B cell (primary cell): ENCODE measurements at regions not wholly inside any gene's neighbourhood (a gene's known extent, or its start where the extent isn't known, plus 50 kb on each side); places are given as distances from the start of the nearest gene placed in this dataset.

ENCODE experiments used
- ATAC-seq: fragments of 200-7000 bp; cut with Tn5 transposase; one replicate; pipeline ENCODE4 v1.10.0; 2021; ENCODE audit warnings: low read depth, mild to moderate bottlenecking, moderate number of reproducible peaks, moderate library complexity
- CTCF ChIA-PET: fragments of 350-600 bp; sonication (Branson Sonifier 250); formaldehyde crosslinking; loops from one replicate; lab custom pipeline; 2021; ENCODE audit warnings: antibody characterized with exemption, inconsistent platforms; lab: Charles Lee
- POLR2A ChIA-PET: fragments of 350-600 bp; sonication (Branson Sonifier 250); formaldehyde crosslinking; loops from one replicate; lab custom pipeline; 2021; ENCODE audit warnings: antibody characterized with exemption; lab: Charles Lee
- DNase-seq: peaks from one replicate; pipeline ENCODE4 v3.0.0; 2013
- H2AFZ ChIP-seq: 2 replicates; pipeline ENCODE4 v1.6.1; 2012; ENCODE audit warnings: mild to moderate bottlenecking, low read depth, low read length; ENCODE audit not compliant: insufficient read depth, poor library complexity, severe bottlenecking
- H3K27ac ChIP-seq, 2 donors: 1 replicate in 1 of 2; 2 replicates in 1 of 2; pipeline ENCODE4 v1.5.1; 2012 to 2013; ENCODE audit warnings: low read length in 2 of 2, mild to moderate bottlenecking in 2 of 2, moderate library complexity in 1 of 2
- H3K27me3 ChIP-seq, 4 experiments: fragments of 200-600 bp in 1 of 4; sonication (generic) in 1 of 4; replicated peaks in 1 of 4; 1 replicate in 2 of 4; 2 replicates in 2 of 4; pipeline versions ENCODE4 v1.6.1 to v1.7.0; 2013 to 2016; ENCODE audit warnings: low read length in 3 of 4, mild to moderate bottlenecking in 2 of 4, mixed read lengths in 1 of 4, moderate library complexity in 1 of 4; ENCODE audit not compliant: insufficient read depth in 4 of 4, control insufficient read depth in 3 of 4; ENCODE audit errors: control extremely low read depth in 1 of 4
- H3K36me3 ChIP-seq, 2 experiments: replicated peaks in 1 of 2; 1 replicate in 1 of 2; 2 replicates in 1 of 2; pipeline versions ENCODE4 v1.6.1 to v1.7.1; 2013; ENCODE audit warnings: low read length in 1 of 2; ENCODE audit not compliant: insufficient read depth in 2 of 2, control insufficient read depth in 1 of 2; ENCODE audit errors: control extremely low read depth in 1 of 2, extremely low read depth in 1 of 2
- H3K4me1 ChIP-seq, 2 donors: fragments of 200-600 bp in 1 of 2; sonication (generic) in 1 of 2; 1 replicate in 1 of 2; 2 replicates in 1 of 2; pipeline versions ENCODE4 v1.5.1 to v1.6.1; 2013 to 2017; ENCODE audit warnings: low read length in 2 of 2; ENCODE audit not compliant: control insufficient read depth in 2 of 2, insufficient read depth in 2 of 2
- H3K4me2 ChIP-seq: replicated peaks from 2 replicates; pipeline ENCODE3; 2012; ENCODE audit warnings: mild to moderate bottlenecking, low read depth, low read length; ENCODE audit not compliant: poor library complexity, severe bottlenecking
- H3K4me3 ChIP-seq, 5 experiments: fragments of 200-600 bp in 1 of 5; sonication (generic) in 1 of 5; 1 replicate in 3 of 5; 2 replicates in 2 of 5; pipeline versions ENCODE4 v1.5.1 to v1.7.0; 2011 to 2016; ENCODE audit warnings: low read length in 4 of 5, mild to moderate bottlenecking in 4 of 5, low read depth in 2 of 5, control low read depth in 1 of 5, moderate library complexity in 1 of 5; ENCODE audit not compliant: insufficient read depth in 1 of 5; ENCODE audit errors: control extremely low read depth in 1 of 5, extremely low read depth in 1 of 5
- H3K79me2 ChIP-seq: fragments of 200-600 bp; sonication (generic); one replicate; pipeline ENCODE4 v1.6.0; 2016; ENCODE audit warnings: low read length; ENCODE audit not compliant: control insufficient read depth, insufficient read depth
- H3K9ac ChIP-seq: fragments of 200-600 bp; sonication (generic); 2 replicates; pipeline ENCODE4 v1.6.1; 2017; ENCODE audit warnings: mild to moderate bottlenecking, low read length, moderate library complexity
- H3K9me3 ChIP-seq, 3 donors: one replicate each; pipeline versions ENCODE4 v1.6.1 to v1.7.1; 2013; ENCODE audit warnings: low read length in 2 of 3; ENCODE audit not compliant: control insufficient read depth in 2 of 3, insufficient read depth in 1 of 3; ENCODE audit errors: control extremely low read depth in 1 of 3
- H4K20me1 ChIP-seq: 2 replicates; pipeline ENCODE4 v1.6.0; 2012; ENCODE audit warnings: mild to moderate bottlenecking, low read length; ENCODE audit not compliant: insufficient read depth, control insufficient read depth, poor library complexity, severe bottlenecking
- H3K27ac Mint-ChIP-seq: one replicate; pipeline ENCODE4 v1.8.0; 2021; ENCODE audit warnings: mixed read lengths
- H3K27me3 Mint-ChIP-seq: one replicate; pipeline ENCODE4 v1.8.0; 2021; ENCODE audit warnings: mixed read lengths
- H3K4me1 Mint-ChIP-seq: one replicate; pipeline ENCODE4 v1.8.0; 2021; ENCODE audit warnings: mixed read lengths
- H3K4me3 Mint-ChIP-seq: one replicate; pipeline ENCODE4 v1.8.0; 2021; ENCODE audit warnings: mixed read lengths
- H3K9me3 Mint-ChIP-seq: one replicate; pipeline ENCODE4 v1.8.0; 2022; ENCODE audit warnings: mixed read lengths; ENCODE audit not compliant: insufficient read depth
- CTCF ChIP-seq: fragments of 200-600 bp; IDR thresholded peaks from one replicate; pipeline ENCODE4 v1.8.0; 2022; ENCODE audit warnings: antibody characterized with exemption, mild to moderate bottlenecking
- EZH2 ChIP-seq: IDR thresholded peaks from 2 replicates; pipeline ENCODE4 v1.6.1; 2012; ENCODE audit warnings: borderline replicate concordance, low read depth, mild to moderate bottlenecking, moderate library complexity, low read length; ENCODE audit not compliant: insufficient read depth, poor library complexity, severe bottlenecking
- WGBS: methylation state at CpG from one replicate; pipeline ENCODE4 v1.1.5; 2013; ENCODE audit warnings: missing lambda C conversion rate; ENCODE audit not compliant: insufficient coverage; 5-methylcytosine and 5-hydroxymethylcytosine counted together
- intact Hi-C: fragments of 100-400 bp; cut with micrococcal nuclease; formaldehyde crosslinking; loops from one replicate; pipeline ENCODE4 v1.10.0; 2022

GRCh38 chr2:180872255-180872654 lies 108.2 kb upstream of the UBE2E3 start:
- H3K9ac ChIP-seq, result no peak overlapping the region
- H3K27ac ChIP-seq, result no peak overlapping the region
- H3K27me3 ChIP-seq, result no peaks in the 10 kb centered on the region
- Mint-ChIP-seq H3K27ac (no peak overlapping the region), H3K9me3 (peaks cover 3% of the 10 kb centered on the region), H3K4me1 (no peaks in the 10 kb centered on the region), H3K4me3 (no peak overlapping the region), H3K27me3 (peaks cover 11% of the 10 kb centered on the region)
- no peaks in the 10 kb centered on the region for H4K20me1 ChIP-seq
- no peaks in the 10 kb centered on the region for H3K36me3 ChIP-seq
- H3K4me1 ChIP-seq, result no peaks in the 10 kb centered on the region
- TF ChIP-seq CTCF, result no peak
- TF ChIP-seq EZH2, result no peak
- H3K79me2 ChIP-seq, result no peaks in the 10 kb centered on the region
- no peak for DNase-seq
- ChIA-PET POLR2A (no interaction called here), CTCF (interaction anchor here (1.3 kb wide), 1 partner anchor 749 kb away, joined by 3 read pairs; no protein-coding TSS in a partner anchor)
- no peak overlapping the region for H3K4me2 ChIP-seq
- no CpG with 5 or more reads among the region's 1 CpG for WGBS
- H2AFZ ChIP-seq, result no peak overlapping the region
- H3K4me3 ChIP-seq, result no peak overlapping the region
- H3K9me3 ChIP-seq, result peaks cover 0 to 6% (median 0%) of the 10 kb centered on the region in 3 donors
- intact Hi-C loops, result no loop called here
- no peak for ATAC-seq

GRCh38 chr2:180871649-180872048 lies 108.8 kb upstream of the UBE2E3 start:
- 63% methylated on average over 3 of the region's 4 CpGs for WGBS
- no peaks in the 10 kb centered on the region for H3K27me3 ChIP-seq
- intact Hi-C loops, result no loop called here
- no peaks in the 10 kb centered on the region for H4K20me1 ChIP-seq
- POLR2A ChIA-PET, result no interaction called here
- Mint-ChIP-seq H3K4me3 (no peak overlapping the region), H3K9me3 (no peaks in the 10 kb centered on the region), H3K27ac (no peak overlapping the region), H3K4me1 (no peaks in the 10 kb centered on the region), H3K27me3 (peaks cover 8% of the 10 kb centered on the region)
- no peak for TF ChIP-seq CTCF
- no peak for TF ChIP-seq EZH2
- no peaks in the 10 kb centered on the region for H3K36me3 ChIP-seq
- H3K27ac ChIP-seq, result no peak overlapping the region
- no peak for ATAC-seq
- H3K4me2 ChIP-seq, result no peak overlapping the region
- CTCF ChIA-PET, result interaction anchor here (1.3 kb wide), 1 partner anchor 748 kb away, joined by 3 read pairs; no protein-coding TSS in a partner anchor
- H3K79me2 ChIP-seq, result no peaks in the 10 kb centered on the region
- H2AFZ ChIP-seq, result no peak overlapping the region
- no peak overlapping the region for H3K4me3 ChIP-seq
- H3K4me1 ChIP-seq, result no peaks in the 10 kb centered on the region
- no peak for DNase-seq
- peaks cover 0 to 6% (median 0%) of the 10 kb centered on the region in 3 donors for H3K9me3 ChIP-seq
- H3K9ac ChIP-seq, result no peak overlapping the region
